ENCODE measurements at regions not wholly inside any gene's neighbourhood (a gene's known extent, or its start where the extent isn't known, plus 50 kb on each side); places are given as distances from the start of the nearest gene placed in this dataset.

GRCh38 chr6:2562721-2563451, 187.8 kb downstream of the MYLK4 start:
- DNase-seq = peak; percentile 39

- no peak for DNase-seq
Measured at GRCh38 chr6:2560917-2561698, 189.6 kb downstream of the MYLK4 start.

GRCh38 chr6:2560140-2560818, 190.4 kb downstream of the MYLK4 start:
- no peak for DNase-seq

GRCh38 chr6:2558861-2559801, 191.6 kb downstream of the MYLK4 start:
- DNase-seq = no peak

GRCh38 chr6:2558098-2558680, 192.5 kb downstream of the MYLK4 start:
- no peak for DNase-seq

- no peak for DNase-seq
Measured at GRCh38 chr6:2557181-2557720, 193.5 kb downstream of the MYLK4 start.

- DNase-seq = no peak
Measured at GRCh38 chr6:2556761-2557160, 194.0 kb downstream of the MYLK4 start.

- no peak for DNase-seq
Measured at GRCh38 chr6:2554651-2555260, 196.0 kb downstream of the MYLK4 start.

GRCh38 chr6:2552526-2553154, 198.1 kb downstream of the MYLK4 start:
- DNase-seq = no peak

- DNase-seq = no peak
Measured at GRCh38 chr6:2551705-2552104, 199.0 kb downstream of the MYLK4 start.

- no peak for DNase-seq
Measured at GRCh38 chr6:2550247-2550646, 200.5 kb downstream of the MYLK4 start.

GRCh38 chr6:2549834-2550233, 200.9 kb downstream of the MYLK4 start:
- no peak for DNase-seq

GRCh38 chr6:2547355-2547754, 203.4 kb downstream of the MYLK4 start:
- DNase-seq = no peak

- no peak for DNase-seq
Measured at GRCh38 chr6:2546901-2547300, 203.8 kb downstream of the MYLK4 start.

GRCh38 chr6:2545383-2546038, 205.2 kb downstream of the MYLK4 start:
- DNase-seq = no peak

GRCh38 chr6:2543321-2543720, 207.4 kb downstream of the MYLK4 start:
- DNase-seq = no peak

GRCh38 chr6:2542858-2543218, 207.9 kb downstream of the MYLK4 start:
- no peak for DNase-seq

- no peak for DNase-seq
Measured at GRCh38 chr6:2542101-2542857, 208.4 kb downstream of the MYLK4 start.

- DNase-seq = no peak
Measured at GRCh38 chr6:2536451-2536850, 214.3 kb downstream of the MYLK4 start.

- no peak for DNase-seq
Measured at GRCh38 chr6:2535506-2535905, 215.2 kb downstream of the MYLK4 start.

All from right hindlimb (tissue), 1 donor.